Fibroblast of lung (primary cell): ENCODE measurements at regions not wholly inside any gene's neighbourhood (a gene's known extent, or its start where the extent isn't known, plus 50 kb on each side); places are given as distances from the start of the nearest gene placed in this dataset.

Source experiments
- DNase-seq, 2 donors: peaks; one replicate each; pipeline versions ENCODE4 v3.0.0 to v3.0.0-alpha.2; 2010; ENCODE audit warnings: low read depth in 2 of 2
- H2AFZ ChIP-seq: 2 replicates; pipeline ENCODE4 v1.5.1; 2012; ENCODE audit warnings: low read length, control low read depth, inconsistent platforms
- H3K27ac ChIP-seq: 2 replicates; pipeline ENCODE4 v1.5.1; 2011; ENCODE audit warnings: low read length, control low read depth; ENCODE audit not compliant: insufficient read depth
- H3K27me3 ChIP-seq: 2 replicates; pipeline ENCODE4 v1.5.1; 2011; ENCODE audit warnings: mild to moderate bottlenecking, low read length; ENCODE audit not compliant: control insufficient read depth, insufficient read depth
- H3K36me3 ChIP-seq: 2 replicates; pipeline ENCODE4 v1.5.1; 2011; ENCODE audit warnings: low read length; ENCODE audit not compliant: control insufficient read depth, insufficient read depth
- H3K4me1 ChIP-seq: 2 replicates; pipeline ENCODE4 v1.5.1; 2011; ENCODE audit warnings: low read length; ENCODE audit not compliant: control insufficient read depth, insufficient read depth; ENCODE audit errors: extremely low read depth
- H3K4me2 ChIP-seq: 2 replicates; pipeline ENCODE4 v1.5.1; 2011; ENCODE audit warnings: low read length, control low read depth; ENCODE audit not compliant: insufficient read depth; ENCODE audit errors: extremely low read depth
- H3K4me3 ChIP-seq, 4 experiments: fragments of 200-600 bp in 1 of 4; sonication (generic) in 1 of 4; replicated peaks in 1 of 4; 2 replicates each; pipeline ENCODE4 v1.5.1; 2011 to 2016; ENCODE audit warnings: low read length in 4 of 4, low read depth in 3 of 4, mild to moderate bottlenecking in 3 of 4, control low read depth in 2 of 4, inconsistent platforms in 1 of 4, mixed read lengths in 1 of 4; ENCODE audit not compliant: insufficient read depth in 1 of 4; ENCODE audit errors: control extremely low read depth in 1 of 4
- H3K79me2 ChIP-seq: 2 replicates; pipeline ENCODE4 v1.5.1; 2012; ENCODE audit warnings: mild to moderate bottlenecking, low read length, inconsistent platforms; ENCODE audit not compliant: control insufficient read depth, insufficient read depth
- H3K9ac ChIP-seq: 2 replicates; pipeline ENCODE4 v1.5.1; 2011; ENCODE audit warnings: mild to moderate bottlenecking, low read length, control low read depth; ENCODE audit not compliant: insufficient read depth
- H3K9me3 ChIP-seq: 2 replicates; pipeline ENCODE4 v1.5.1; 2012; ENCODE audit warnings: low read depth, low read length; ENCODE audit not compliant: control insufficient read depth, insufficient read depth
- H4K20me1 ChIP-seq: 2 replicates; pipeline ENCODE4 v1.5.1; 2011; ENCODE audit warnings: low read length; ENCODE audit not compliant: control insufficient read depth, insufficient read depth; ENCODE audit errors: extremely low read depth
- CTCF ChIP-seq, 2 donors: IDR thresholded peaks in 1 of 2; conservative IDR thresholded peaks in 1 of 2; 1 replicate in 1 of 2; 2 replicates in 1 of 2; pipeline ENCODE4 v1.5.1; 2011 to 2012; ENCODE audit warnings: low read length in 2 of 2, control low read depth in 1 of 2, inconsistent platforms in 1 of 2, low read depth in 1 of 2, mild to moderate bottlenecking in 1 of 2
- EZH2 ChIP-seq: IDR thresholded peaks from 2 replicates; pipeline ENCODE4 v1.5.1; 2012; ENCODE audit warnings: low read length, control low read depth, mild to moderate bottlenecking; ENCODE audit errors: missing control alignments

DNA sequence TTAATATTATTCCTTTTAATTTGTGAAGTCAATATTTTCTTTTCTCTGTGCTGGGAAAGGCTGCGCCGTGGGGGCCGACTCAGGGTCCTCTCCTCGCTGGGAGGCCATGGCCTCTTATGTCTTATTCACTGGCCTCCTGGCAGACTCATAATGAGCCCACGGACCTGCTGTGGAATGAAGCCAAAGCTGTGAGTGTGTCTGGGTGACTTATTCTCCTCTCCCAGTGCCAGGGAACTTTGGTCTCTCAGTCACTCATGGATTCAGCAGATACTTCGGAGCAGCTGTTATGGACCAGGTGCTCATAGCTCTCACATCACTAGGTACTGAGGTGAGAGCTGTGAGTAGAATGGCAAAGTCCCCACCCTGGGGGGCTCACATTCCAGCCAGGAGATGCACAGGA is 297.6 kb downstream of the CDH26 start:
- Histone ChIP-seq H3K4me2 (no peak overlapping the region), H3K27ac (no peak overlapping the region), H3K4me3 (no peak overlapping the region), H3K36me3 (no peaks in the 10 kb centered on the region), H3K79me2 (no peaks in the 10 kb centered on the region), H4K20me1 (no peaks in the 10 kb centered on the region), H3K4me1 (peaks cover 10% of the 10 kb centered on the region), H3K9ac (no peak overlapping the region), H3K27me3 (no peaks in the 10 kb centered on the region), H2AFZ (no peak overlapping the region), H3K9me3 (no peaks in the 10 kb centered on the region)
- peak in 1 of 2 donors; percentile 40 for DNase-seq
- no peak for TF ChIP-seq CTCF (conservative IDR thresholded peaks at IDR 0.05 in 1 of 2, IDR thresholded peaks at IDR 0.05 in 1 of 2; ENCODE audit: low read depth in 1 of 2, low read length in 2 of 2)
- no peak for TF ChIP-seq EZH2

GRCh38 chr20:60256811-60257210 is 298.6 kb downstream of the CDH26 start:
- no peaks in the 10 kb centered on the region for H4K20me1 ChIP-seq
- DNase-seq: no peak
- no peak overlapping the region for H3K27ac ChIP-seq
- TF ChIP-seq EZH2: no peak
- TF ChIP-seq CTCF (conservative IDR thresholded peaks at IDR 0.05 in 1 of 2, IDR thresholded peaks at IDR 0.05 in 1 of 2; ENCODE audit: low read depth in 1 of 2, low read length in 2 of 2): no peak
- no peaks in the 10 kb centered on the region for H3K79me2 ChIP-seq
- H2AFZ ChIP-seq: no peak overlapping the region
- no peaks in the 10 kb centered on the region for H3K9me3 ChIP-seq
- no peak overlapping the region for H3K4me2 ChIP-seq
- no peak overlapping the region for H3K4me3 ChIP-seq
- H3K36me3 ChIP-seq: no peaks in the 10 kb centered on the region
- H3K4me1 ChIP-seq: peaks cover 10% of the 10 kb centered on the region
- no peak overlapping the region for H3K9ac ChIP-seq
- H3K27me3 ChIP-seq: no peaks in the 10 kb centered on the region

GRCh38 chr20:60257671-60258070 is 299.4 kb downstream of the CDH26 start:
- Histone ChIP-seq H3K4me3 (no peak overlapping the region), H3K79me2 (no peaks in the 10 kb centered on the region), H3K27me3 (no peaks in the 10 kb centered on the region), H3K27ac (no peak overlapping the region), H3K4me1 (peaks cover 10% of the 10 kb centered on the region), H3K36me3 (no peaks in the 10 kb centered on the region), H4K20me1 (no peaks in the 10 kb centered on the region), H3K4me2 (no peak overlapping the region), H3K9me3 (no peaks in the 10 kb centered on the region), H2AFZ (no peak overlapping the region), H3K9ac (no peak overlapping the region)
- TF ChIP-seq EZH2 (no peak), CTCF (conservative IDR thresholded peaks at IDR 0.05 in 1 of 2, IDR thresholded peaks at IDR 0.05 in 1 of 2; ENCODE audit: low read depth in 1 of 2, low read length in 2 of 2) (no peak)
- no peak for DNase-seq
